Right cardiac atrium (tissue), 5 donors: ENCODE measurements at regions not wholly inside any gene's neighbourhood (a gene's known extent, or its start where the extent isn't known, plus 50 kb on each side); places are given as distances from the start of the nearest gene placed in this dataset.

Experiments
- ATAC-seq, 2 donors: fragments of 200-7000 bp; cut with Tn5 transposase; one replicate each; pipeline versions ENCODE4 v1.8.0 to v1.9.1; 2020; ENCODE audit warnings: moderate library complexity in 2 of 2, mild to moderate bottlenecking in 1 of 2
- DNase-seq, 3 donors: peaks; one replicate each; pipeline ENCODE4 v3.0.0-alpha.2; 2020
- H3K27ac ChIP-seq: one replicate; pipeline ENCODE4 v1.5.1; 2013; ENCODE audit warnings: mild to moderate bottlenecking, low read length, control low read depth, moderate library complexity
- H3K27me3 ChIP-seq: one replicate; pipeline ENCODE4 v1.6.1; 2013; ENCODE audit not compliant: control insufficient read depth, insufficient read depth
- H3K4me1 ChIP-seq: one replicate; pipeline ENCODE4 v1.6.1; 2013; ENCODE audit warnings: low read length; ENCODE audit not compliant: control insufficient read depth, insufficient read depth
- H3K4me3 ChIP-seq: one replicate; pipeline ENCODE4 v1.5.1; 2013; ENCODE audit warnings: low read length, control low read depth
- H3K9me3 ChIP-seq: one replicate; pipeline ENCODE4 v1.6.1; 2013; ENCODE audit warnings: low read length; ENCODE audit not compliant: control insufficient read depth
- WGBS: extraction: QIAGEN DNeasy Blood & Tissue Kit; methylation state at CpG from one replicate; pipeline ENCODE4 v1.1.7; 2013; 5-methylcytosine and 5-hydroxymethylcytosine counted together
- intact Hi-C, 4 donors: fragments of 100-400 bp; cut with DNase I; formaldehyde crosslinking; loops; one replicate each; pipeline versions ENCODE4 v1.11.0 to v1.14.0; 2022 to 2023
- donor health status: healthy with polysubstance abuse.
- donor health status: DM: no; HTN: yes; CAD: no.
- donor health status: DM: no; HTN: no; CAD: no.
- donor health status: DM: no; HTN: yes; CAD: no; lungs with severe emphysema.
- donor health status: DM: yes; HTN: yes; CAD: no.

DNA sequence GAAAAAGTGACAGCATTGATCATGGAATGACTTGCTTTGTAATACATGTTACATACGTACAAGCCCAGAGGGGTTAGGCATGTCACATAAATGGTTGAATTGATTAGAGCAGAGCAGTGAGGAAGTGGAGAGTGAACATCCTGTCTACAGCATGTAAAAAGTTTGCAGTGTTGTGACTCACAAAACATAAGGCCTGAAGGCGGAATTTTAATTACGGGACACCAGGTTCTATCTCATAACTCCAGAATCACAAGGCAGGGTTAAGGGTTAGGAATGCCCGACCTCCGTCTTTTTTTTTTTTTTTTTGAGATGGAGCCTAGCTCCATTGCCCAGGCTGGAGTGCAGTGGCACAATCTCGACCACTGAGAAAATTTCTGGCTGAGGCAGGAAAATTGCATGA is 83.9 kb downstream of the MUC16 start:
- intact Hi-C loops: no loop called here
- H3K4me3 ChIP-seq: no peak overlapping the region
- 85% methylated on average over 6 of the region's 6 CpGs for WGBS

GRCh38 chr19:8935460-8935859 is 74.7 kb downstream of the MUC16 start:
- no peaks in the 10 kb centered on the region for H3K9me3 ChIP-seq
- DNase-seq (no peak), ATAC-seq (no peak)
- intact Hi-C loops: no loop called here
- no peak overlapping the region for H3K27ac ChIP-seq
- no peak overlapping the region for H3K4me3 ChIP-seq
- H3K4me1 ChIP-seq: no peaks in the 10 kb centered on the region
- no peaks in the 10 kb centered on the region for H3K27me3 ChIP-seq

More for the DNA sequence above, 83.9 kb downstream of the MUC16 start:
- Histone ChIP-seq H3K9me3 (no peaks in the 10 kb centered on the region), H3K27ac (no peak overlapping the region), H3K4me1 (no peaks in the 10 kb centered on the region), H3K27me3 (no peaks in the 10 kb centered on the region)
- no peak for DNase-seq
- no peak for ATAC-seq

- no peak overlapping the region for H3K4me3 ChIP-seq
- intact Hi-C loops: no loop called here
- 70% methylated on average over 4 of the region's 4 CpGs for WGBS
These were observed 71.6 kb downstream of the MUC16 start for GRCh38 chr19:8938576-8938975.

More at GRCh38 chr19:8938576-8938975, 71.6 kb downstream of the MUC16 start:
- Histone ChIP-seq H3K27ac (no peak overlapping the region), H3K9me3 (no peaks in the 10 kb centered on the region), H3K27me3 (no peaks in the 10 kb centered on the region), H3K4me1 (no peaks in the 10 kb centered on the region)
- ATAC-seq (no peak), DNase-seq (no peak)
